Sigmoid colon (tissue), 6 donors: ENCODE measurements at regions not wholly inside any gene's neighbourhood (a gene's known extent, or its start where the extent isn't known, plus 50 kb on each side); places are given as distances from the start of the nearest gene placed in this dataset.

ENCODE experiments used
- DNase-seq: peaks from one replicate; pipeline ENCODE4 v3.0.0-alpha.2; 2019
- H3K27ac ChIP-seq, 4 donors: fragments of 200-600 bp; sonication (generic); one replicate each; pipeline ENCODE4 v1.5.1; 2016 to 2019; ENCODE audit warnings: mild to moderate bottlenecking in 1 of 4
- H3K27me3 ChIP-seq, 3 donors: fragments of 200-600 bp; sonication (generic); one replicate each; pipeline ENCODE4 v1.5.1; 2019; ENCODE audit warnings: mild to moderate bottlenecking in 1 of 3
- H3K36me3 ChIP-seq, 4 donors: fragments of 200-600 bp; sonication (generic); one replicate each; pipeline ENCODE4 v1.5.1; 2016 to 2019
- H3K4me1 ChIP-seq, 4 donors: fragments of 200-600 bp; sonication (generic); one replicate each; pipeline ENCODE4 v1.5.1; 2017 to 2019
- H3K4me3 ChIP-seq, 4 donors: fragments of 200-600 bp; sonication (generic); one replicate each; pipeline ENCODE4 v1.5.1; 2017 to 2019; ENCODE audit warnings: mild to moderate bottlenecking in 2 of 4, moderate library complexity in 1 of 4
- H3K9me3 ChIP-seq, 4 donors: fragments of 200-600 bp in 3 of 4; sonication (generic) in 3 of 4; one replicate each; pipeline versions ENCODE4 v1.5.1 to v1.6.1; 2013 to 2019
- EP300 ChIP-seq, 4 donors: sonication (generic); formaldehyde crosslinking; IDR thresholded peaks; one replicate each; pipeline ENCODE4 v1.6.1; 2017; ENCODE audit warnings: antibody characterized with exemption in 4 of 4
- POLR2A ChIP-seq, 2 donors: fragments of 450-650 bp; IDR thresholded peaks; one replicate each; pipeline ENCODE4 v1.6.1; 2016; ENCODE audit warnings: antibody characterized with exemption in 2 of 2, mild to moderate bottlenecking in 2 of 2, moderate library complexity in 2 of 2
- POLR2AphosphoS5 ChIP-seq, 4 donors: sonication (generic); formaldehyde crosslinking; IDR thresholded peaks; one replicate each; pipeline ENCODE4 v1.6.1; 2017; ENCODE audit warnings: antibody characterized with exemption in 4 of 4
- WGBS, 2 donors: extraction: QIAGEN DNeasy Blood & Tissue Kit; methylation state at CpG; one replicate each; pipeline ENCODE4 v1.1.7; 2013; 5-methylcytosine and 5-hydroxymethylcytosine counted together
- intact Hi-C: fragments of 100-400 bp; cut with DNase I; formaldehyde crosslinking; loops from one replicate; pipeline ENCODE4 v1.15.1; 2023
- TF ChIP-seq, protein P1 (sequence below), 4 experiments: fragments of 450-650 bp in 3 of 4; fragments of 200-600 bp in 1 of 4; IDR thresholded peaks; one replicate each; pipeline ENCODE4 v1.5.1; 2016 to 2019; ENCODE audit warnings: antibody characterized with exemption in 4 of 4, mild to moderate bottlenecking in 3 of 4, moderate library complexity in 2 of 4
- donor health status: healthy with polysubstance abuse.
- donor health status: healthy.

DNA sequence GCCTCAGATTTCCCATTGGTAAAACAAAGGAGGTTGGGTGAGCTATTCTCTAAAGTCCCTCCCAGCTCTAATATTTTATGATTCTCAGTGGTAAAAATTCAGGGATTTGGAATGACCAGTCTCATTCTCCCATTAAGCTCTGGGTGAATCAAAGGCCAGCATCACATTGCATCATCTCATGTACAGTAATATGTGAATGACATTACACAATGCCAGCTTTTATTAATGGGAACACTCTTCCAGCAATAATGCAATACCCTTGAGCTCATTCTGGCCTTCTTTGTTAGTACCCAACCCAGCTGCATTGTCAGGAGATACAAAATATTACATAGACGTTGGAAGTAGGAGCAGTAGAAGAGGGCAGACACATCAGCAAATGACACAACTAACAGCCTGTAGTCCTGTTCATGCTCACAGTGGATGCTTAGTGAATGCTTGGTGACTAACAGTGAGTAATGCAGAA lies 100.0 kb upstream of the EGR2 start:
- no peak for DNase-seq
- H3K27me3 ChIP-seq, result no peaks in the 10 kb centered on the region
- intact Hi-C loops, result no loop called here
- peak; percentile 34 to 65 (median 42) for TF ChIP-seq POLR2AphosphoS5 (IDR thresholded peaks at IDR 0.05)
- TF ChIP-seq, protein P1, sequence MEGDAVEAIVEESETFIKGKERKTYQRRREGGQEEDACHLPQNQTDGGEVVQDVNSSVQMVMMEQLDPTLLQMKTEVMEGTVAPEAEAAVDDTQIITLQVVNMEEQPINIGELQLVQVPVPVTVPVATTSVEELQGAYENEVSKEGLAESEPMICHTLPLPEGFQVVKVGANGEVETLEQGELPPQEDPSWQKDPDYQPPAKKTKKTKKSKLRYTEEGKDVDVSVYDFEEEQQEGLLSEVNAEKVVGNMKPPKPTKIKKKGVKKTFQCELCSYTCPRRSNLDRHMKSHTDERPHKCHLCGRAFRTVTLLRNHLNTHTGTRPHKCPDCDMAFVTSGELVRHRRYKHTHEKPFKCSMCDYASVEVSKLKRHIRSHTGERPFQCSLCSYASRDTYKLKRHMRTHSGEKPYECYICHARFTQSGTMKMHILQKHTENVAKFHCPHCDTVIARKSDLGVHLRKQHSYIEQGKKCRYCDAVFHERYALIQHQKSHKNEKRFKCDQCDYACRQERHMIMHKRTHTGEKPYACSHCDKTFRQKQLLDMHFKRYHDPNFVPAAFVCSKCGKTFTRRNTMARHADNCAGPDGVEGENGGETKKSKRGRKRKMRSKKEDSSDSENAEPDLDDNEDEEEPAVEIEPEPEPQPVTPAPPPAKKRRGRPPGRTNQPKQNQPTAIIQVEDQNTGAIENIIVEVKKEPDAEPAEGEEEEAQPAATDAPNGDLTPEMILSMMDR (IDR thresholded peaks at IDR 0.05), result no peak
- no peak overlapping the region for H3K4me3 ChIP-seq
- no peaks in the 10 kb centered on the region for H3K9me3 ChIP-seq
- no peaks in the 10 kb centered on the region for H3K36me3 ChIP-seq
- H3K27ac ChIP-seq, result peak overlapping the region in 1 of 4 donors; percentile 3
- H3K4me1 ChIP-seq, result peaks cover 0 to 24% (median 13%) of the 10 kb centered on the region in 4 donors
- WGBS, 2 donors, result 69% methylated on average over 1 of the region's 1 CpG

DNA sequence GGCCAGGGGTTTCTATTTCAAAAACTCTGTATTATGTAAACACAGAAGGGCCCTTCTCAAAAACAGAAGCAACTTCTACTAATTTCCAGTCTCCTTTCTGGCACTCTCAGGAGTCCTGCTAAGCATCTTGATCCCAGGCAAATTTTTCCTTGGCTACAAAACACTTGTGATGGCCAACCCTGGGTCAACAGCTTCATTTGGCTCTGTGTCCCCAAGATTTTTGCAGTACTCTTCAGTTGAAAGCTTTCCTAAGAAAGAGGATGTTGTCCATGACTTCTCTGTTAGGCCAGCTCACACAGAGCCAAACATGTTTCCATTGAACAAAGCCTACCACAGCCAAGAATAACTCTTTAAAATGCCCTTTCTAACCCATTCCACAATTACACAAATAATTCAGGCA lies 99.0 kb upstream of the EGR2 start:
- no peak for TF ChIP-seq POLR2AphosphoS5 (IDR thresholded peaks at IDR 0.05)
- TF ChIP-seq, protein P1 (IDR thresholded peaks at IDR 0.05), result no peak
- TF ChIP-seq EP300 (IDR thresholded peaks at IDR 0.05), result no peak
- no peak for TF ChIP-seq POLR2A (IDR thresholded peaks at IDR 0.05)
- DNase-seq, result no peak
- Histone ChIP-seq H3K36me3 (no peaks in the 10 kb centered on the region), H3K27me3 (no peaks in the 10 kb centered on the region), H3K4me1 (peaks cover 0 to 24% (median 13%) of the 10 kb centered on the region in 4 donors), H3K4me3 (no peak overlapping the region), H3K27ac (peak overlapping the region in 1 of 4 donors; percentile 3), H3K9me3 (no peaks in the 10 kb centered on the region)
- intact Hi-C loops, result no loop called here

DNA sequence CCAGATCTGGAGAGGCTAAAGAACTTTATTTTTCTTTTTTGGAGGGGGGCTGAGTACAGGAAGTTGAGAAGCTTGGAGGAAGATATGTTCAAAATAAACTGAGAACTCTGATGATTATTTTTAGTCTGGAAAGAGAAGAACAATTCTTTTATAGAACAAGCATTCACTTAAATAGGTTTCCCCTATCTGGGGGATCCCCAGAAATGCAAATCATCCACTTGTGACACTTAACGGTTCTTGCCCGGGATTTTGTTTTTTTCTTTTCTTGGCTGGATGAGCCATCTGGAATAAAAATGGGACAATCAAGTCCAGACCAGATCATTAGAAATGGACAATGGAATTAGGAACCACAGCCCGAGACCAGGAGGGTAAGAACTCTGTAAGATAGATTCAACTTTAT lies 95.9 kb upstream of the EGR2 start:
- no peaks in the 10 kb centered on the region for H3K36me3 ChIP-seq
- H3K4me1 ChIP-seq, result peaks cover 0 to 24% (median 13%) of the 10 kb centered on the region in 4 donors
- no peaks in the 10 kb centered on the region for H3K27me3 ChIP-seq
- 58 to 69% methylated on average over 3 of the region's 3 CpGs for WGBS, 2 donors
- H3K4me3 ChIP-seq, result no peak overlapping the region
- H3K27ac ChIP-seq, result no peak overlapping the region
- no peak for DNase-seq
- TF ChIP-seq EP300 (IDR thresholded peaks at IDR 0.05) (no peak), POLR2A (IDR thresholded peaks at IDR 0.05) (no peak), POLR2AphosphoS5 (IDR thresholded peaks at IDR 0.05) (no peak)
- TF ChIP-seq, protein P1 (IDR thresholded peaks at IDR 0.05), result no peak
- intact Hi-C loops, result no loop called here
- H3K9me3 ChIP-seq, result no peaks in the 10 kb centered on the region

DNA sequence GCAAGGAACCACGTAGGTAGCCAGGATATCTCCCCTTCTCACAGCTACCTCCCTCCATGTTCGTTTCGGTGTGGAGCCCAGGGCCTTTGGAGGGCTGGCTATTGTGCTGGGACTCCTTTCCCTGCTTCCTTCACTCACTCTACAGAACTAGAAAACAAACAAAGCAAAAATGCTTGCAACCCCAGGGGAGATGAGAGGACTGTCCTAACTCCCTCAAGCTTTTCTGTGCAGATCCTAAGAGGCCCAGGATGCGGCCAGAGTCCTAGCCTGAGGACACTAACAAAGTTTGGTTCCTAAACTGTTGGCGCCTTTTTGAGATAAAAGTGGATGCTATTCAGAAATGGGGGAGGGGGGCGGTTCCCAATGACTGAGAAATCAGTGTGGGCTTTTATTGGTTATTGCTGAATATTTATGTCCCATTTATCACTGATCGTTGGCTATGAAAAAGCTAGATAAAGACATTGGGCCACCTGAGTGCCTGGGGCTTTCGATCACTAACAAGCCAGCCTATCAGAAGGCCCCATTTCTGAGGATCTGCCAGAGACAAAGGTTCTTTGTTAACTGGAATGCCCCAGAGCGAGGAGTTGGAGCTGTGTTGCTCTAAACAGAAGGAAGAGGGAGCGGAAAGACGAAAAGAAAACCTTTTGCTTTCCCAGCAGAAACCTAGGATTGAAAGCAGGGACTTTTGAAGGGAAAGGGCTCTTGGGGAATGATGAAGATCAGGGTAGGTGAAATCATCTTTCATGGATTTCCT lies 95.2 kb upstream of the EGR2 start:
- TF ChIP-seq, protein P1 (IDR thresholded peaks at IDR 0.05), result no peak
- TF ChIP-seq EP300 (IDR thresholded peaks at IDR 0.05), result no peak
- no peak for TF ChIP-seq POLR2A (IDR thresholded peaks at IDR 0.05)
- no peak for TF ChIP-seq POLR2AphosphoS5 (IDR thresholded peaks at IDR 0.05)
- Histone ChIP-seq H3K4me1 (peaks cover 0 to 17% (median 11%) of the 10 kb centered on the region in 4 donors), H3K36me3 (no peaks in the 10 kb centered on the region), H3K27me3 (no peaks in the 10 kb centered on the region), H3K9me3 (no peaks in the 10 kb centered on the region), H3K27ac (no peak overlapping the region), H3K4me3 (no peak overlapping the region)
- intact Hi-C loops, result no loop called here
- DNase-seq, result no peak
- WGBS, 2 donors, result 76 to 84% methylated on average over 11 of the region's 11 CpGs
